ENCODE measurements at regions not wholly inside any gene's neighbourhood (a gene's known extent, or its start where the extent isn't known, plus 50 kb on each side); places are given as distances from the start of the nearest gene placed in this dataset.

DNA sequence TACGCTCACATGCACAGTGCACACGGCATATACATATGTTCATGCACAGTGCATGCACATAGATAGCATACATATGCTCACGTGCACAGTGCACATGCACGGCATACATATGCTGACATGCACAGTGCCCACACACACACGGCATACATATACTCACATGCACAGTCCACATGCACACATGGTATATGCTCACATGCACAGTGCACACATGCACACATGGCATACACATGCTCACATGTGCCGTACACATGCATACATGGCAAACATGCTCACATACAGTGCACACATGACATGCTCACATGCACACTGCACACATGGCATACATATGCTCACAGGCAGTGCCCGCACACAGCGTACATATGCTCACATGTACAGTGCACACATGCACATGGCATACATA is 97.7 kb upstream of the CTDP1 start:
- Histone ChIP-seq H3K27ac (ENCODE audit: low read depth, low read length, poor library complexity, severe bottlenecking) (no peak overlapping the region), H3K4me1 (ENCODE audit: insufficient read depth, low read length, poor library complexity, severe bottlenecking) (no peaks in the 10 kb centered on the region), H3K4me3 (ENCODE audit: low read depth, low read length, poor library complexity, severe bottlenecking) (no peak overlapping the region), H3K9me3 (ENCODE audit: low read depth, low read length, poor library complexity, severe bottlenecking) (no peaks in the 10 kb centered on the region), H3K36me3 (ENCODE audit: insufficient read depth, low read length, poor library complexity, severe bottlenecking) (no peaks in the 10 kb centered on the region), H3K27me3 (replicated peaks; ENCODE audit: insufficient read depth, low read depth, low read length, poor library complexity) (no peaks in the 10 kb centered on the region)
- intact Hi-C loops (cut with micrococcal nuclease; ENCODE audit: unreplicated experiment), result no loop called here
- no peak for DNase-seq (ENCODE audit: low spot score)
- TF ChIP-seq, protein P1, sequence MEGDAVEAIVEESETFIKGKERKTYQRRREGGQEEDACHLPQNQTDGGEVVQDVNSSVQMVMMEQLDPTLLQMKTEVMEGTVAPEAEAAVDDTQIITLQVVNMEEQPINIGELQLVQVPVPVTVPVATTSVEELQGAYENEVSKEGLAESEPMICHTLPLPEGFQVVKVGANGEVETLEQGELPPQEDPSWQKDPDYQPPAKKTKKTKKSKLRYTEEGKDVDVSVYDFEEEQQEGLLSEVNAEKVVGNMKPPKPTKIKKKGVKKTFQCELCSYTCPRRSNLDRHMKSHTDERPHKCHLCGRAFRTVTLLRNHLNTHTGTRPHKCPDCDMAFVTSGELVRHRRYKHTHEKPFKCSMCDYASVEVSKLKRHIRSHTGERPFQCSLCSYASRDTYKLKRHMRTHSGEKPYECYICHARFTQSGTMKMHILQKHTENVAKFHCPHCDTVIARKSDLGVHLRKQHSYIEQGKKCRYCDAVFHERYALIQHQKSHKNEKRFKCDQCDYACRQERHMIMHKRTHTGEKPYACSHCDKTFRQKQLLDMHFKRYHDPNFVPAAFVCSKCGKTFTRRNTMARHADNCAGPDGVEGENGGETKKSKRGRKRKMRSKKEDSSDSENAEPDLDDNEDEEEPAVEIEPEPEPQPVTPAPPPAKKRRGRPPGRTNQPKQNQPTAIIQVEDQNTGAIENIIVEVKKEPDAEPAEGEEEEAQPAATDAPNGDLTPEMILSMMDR (conservative IDR thresholded peaks at IDR 0.05; ENCODE audit: low read depth, low read length), result no peak
- TF ChIP-seq EZH2 (IDR thresholded peaks at IDR 0.05; ENCODE audit: borderline replicate concordance, low read depth, low read length, poor library complexity, severe bottlenecking), result no peak
- ChIA-PET POLR2A (ENCODE audit: low non-redundant PET) (no interaction called here), CTCF (no interaction called here)
- BruUV-seq (replicated peaks), result no TSS peak

DNA sequence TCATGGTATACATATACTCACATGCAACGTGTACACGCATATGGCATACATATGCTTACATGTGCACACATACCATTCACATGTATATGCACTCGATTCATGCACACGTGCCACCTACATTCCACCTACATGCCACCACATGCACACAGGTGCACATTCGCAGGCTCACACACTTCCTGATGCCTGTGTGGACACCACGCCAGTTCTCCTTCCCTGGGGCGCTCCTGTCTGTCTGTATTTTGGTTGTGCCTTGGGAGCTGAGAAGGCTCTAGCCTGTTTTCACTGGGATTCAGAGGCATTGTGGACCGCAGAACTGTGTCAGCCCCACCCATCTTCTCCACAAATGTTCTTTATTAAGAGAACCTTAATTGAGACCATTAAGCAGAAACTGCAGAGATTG is 96.6 kb upstream of the CTDP1 start:
- no peaks in the 10 kb centered on the region for H3K36me3 ChIP-seq (ENCODE audit: insufficient read depth, low read length, poor library complexity, severe bottlenecking)
- no peaks in the 10 kb centered on the region for H3K4me1 ChIP-seq (ENCODE audit: insufficient read depth, low read length, poor library complexity, severe bottlenecking)
- POLR2A ChIA-PET (ENCODE audit: low non-redundant PET), result no interaction called here
- no peak overlapping the region for H3K4me3 ChIP-seq (ENCODE audit: low read depth, low read length, poor library complexity, severe bottlenecking)
- CTCF ChIA-PET, result no interaction called here
- no TSS peak for BruUV-seq (replicated peaks)
- no peaks in the 10 kb centered on the region for H3K27me3 ChIP-seq (replicated peaks; ENCODE audit: insufficient read depth, low read depth, low read length, poor library complexity)
- no peak for DNase-seq (ENCODE audit: low spot score)
- no peak overlapping the region for H3K27ac ChIP-seq (ENCODE audit: low read depth, low read length, poor library complexity, severe bottlenecking)
- TF ChIP-seq EZH2 (IDR thresholded peaks at IDR 0.05; ENCODE audit: borderline replicate concordance, low read depth, low read length, poor library complexity, severe bottlenecking), result no peak
- TF ChIP-seq, protein P1 (conservative IDR thresholded peaks at IDR 0.05; ENCODE audit: low read depth, low read length), result no peak
- no peaks in the 10 kb centered on the region for H3K9me3 ChIP-seq (ENCODE audit: low read depth, low read length, poor library complexity, severe bottlenecking)
- intact Hi-C loops (cut with micrococcal nuclease; ENCODE audit: unreplicated experiment), result no loop called here

DNA sequence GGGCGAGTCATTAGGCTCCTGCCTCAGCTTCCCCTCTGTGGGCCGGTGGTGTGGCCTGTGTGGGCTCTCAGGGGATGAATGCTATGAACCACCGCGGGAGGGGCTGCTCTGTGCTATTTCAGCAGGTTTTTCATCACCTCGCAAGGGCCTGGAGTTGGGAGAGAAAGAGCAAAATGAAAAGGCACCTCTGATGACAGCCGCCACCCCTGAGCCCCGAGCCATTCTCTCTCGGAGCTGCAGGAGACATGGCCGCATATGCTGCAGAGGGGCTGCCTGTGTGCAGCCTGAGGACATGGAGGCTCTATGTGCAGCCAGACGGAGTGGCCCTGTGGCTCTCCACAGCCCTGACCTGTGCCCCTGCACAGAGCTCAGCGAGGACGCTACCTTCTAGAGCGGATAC is 96.2 kb upstream of the CTDP1 start:
- no peak for DNase-seq (ENCODE audit: low spot score)
- H3K27ac ChIP-seq (ENCODE audit: low read depth, low read length, poor library complexity, severe bottlenecking), result no peak overlapping the region
- H3K27me3 ChIP-seq (replicated peaks; ENCODE audit: insufficient read depth, low read depth, low read length, poor library complexity), result no peaks in the 10 kb centered on the region
- H3K36me3 ChIP-seq (ENCODE audit: insufficient read depth, low read length, poor library complexity, severe bottlenecking), result no peaks in the 10 kb centered on the region
- no peaks in the 10 kb centered on the region for H3K9me3 ChIP-seq (ENCODE audit: low read depth, low read length, poor library complexity, severe bottlenecking)
- BruUV-seq (replicated peaks), result no TSS peak
- no peaks in the 10 kb centered on the region for H3K4me1 ChIP-seq (ENCODE audit: insufficient read depth, low read length, poor library complexity, severe bottlenecking)
- intact Hi-C loops (cut with micrococcal nuclease; ENCODE audit: unreplicated experiment), result no loop called here
- POLR2A ChIA-PET (ENCODE audit: low non-redundant PET), result no interaction called here
- no peak overlapping the region for H3K4me3 ChIP-seq (ENCODE audit: low read depth, low read length, poor library complexity, severe bottlenecking)
- CTCF ChIA-PET, result no interaction called here
- TF ChIP-seq, protein P1 (conservative IDR thresholded peaks at IDR 0.05; ENCODE audit: low read depth, low read length), result no peak
- TF ChIP-seq EZH2 (IDR thresholded peaks at IDR 0.05; ENCODE audit: borderline replicate concordance, low read depth, low read length, poor library complexity, severe bottlenecking), result no peak
